ENCODE measurements at regions not wholly inside any gene's neighbourhood (a gene's known extent, or its start where the extent isn't known, plus 50 kb on each side); places are given as distances from the start of the nearest gene placed in this dataset.
"Not testable (repeated sequence)": the region's sequence is repeated elsewhere in the genome, so short reads cannot be mapped to it uniquely, and the experiment has no call there.

- TF ChIP-seq CTCF (IDR thresholded peaks at IDR 0.05; ENCODE audit: borderline replicate concordance), result no peak
- Histone ChIP-seq H3K27me3 (ENCODE audit: low read depth) (no peaks in the 10 kb centered on the region), H3K27ac (replicated peaks) (no peak overlapping the region), H3K4me3 (no peak overlapping the region), H3K36me3 (no peaks in the 10 kb centered on the region), H3K9me3 (replicated peaks) (peaks cover 11% of the 10 kb centered on the region), H3K4me1 (no peaks in the 10 kb centered on the region)
- no peak for DNase-seq
- intact Hi-C loops (cut with micrococcal nuclease), result no loop called here
These were observed 311.9 kb upstream of the ACO1 start for GRCh38 chr9:32072570-32072969.

DNA sequence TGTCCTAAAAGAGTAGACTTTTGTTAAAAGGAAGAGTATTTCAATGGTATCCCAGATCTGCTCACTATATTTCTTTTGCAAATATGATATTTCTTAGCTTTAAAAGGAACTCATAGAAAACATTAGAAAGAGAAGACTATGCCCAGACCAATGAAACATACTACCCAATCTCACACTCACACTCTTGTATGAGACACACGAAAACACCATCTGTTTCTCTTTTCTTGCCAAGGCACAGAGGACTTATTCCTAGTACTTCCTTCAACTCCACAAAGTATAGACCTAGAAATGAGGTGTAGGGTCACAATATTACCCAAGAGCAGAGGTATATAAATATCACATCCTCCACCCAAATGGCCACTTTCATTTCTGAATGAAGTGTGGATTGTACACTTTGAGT lies 292.4 kb upstream of the ACO1 start:
- Histone ChIP-seq H3K27ac (replicated peaks) (no peak overlapping the region), H3K4me3 (no peak overlapping the region), H3K27me3 (ENCODE audit: low read depth) (no peaks in the 10 kb centered on the region), H3K4me1 (no peaks in the 10 kb centered on the region), H3K9me3 (replicated peaks) (peaks cover 24% of the 10 kb centered on the region), H3K36me3 (no peaks in the 10 kb centered on the region)
- no peak for TF ChIP-seq CTCF (IDR thresholded peaks at IDR 0.05; ENCODE audit: borderline replicate concordance)
- intact Hi-C loops (cut with micrococcal nuclease), result no loop called here
- DNase-seq, result no peak

GRCh38 chr9:32117291-32117690 lies 267.2 kb upstream of the ACO1 start:
- no peaks in the 10 kb centered on the region for H3K4me1 ChIP-seq
- no peak for TF ChIP-seq CTCF (IDR thresholded peaks at IDR 0.05; ENCODE audit: borderline replicate concordance)
- no peaks in the 10 kb centered on the region for H3K27me3 ChIP-seq (ENCODE audit: low read depth)
- no peak overlapping the region for H3K27ac ChIP-seq (replicated peaks)
- peaks cover 9% of the 10 kb centered on the region for H3K9me3 ChIP-seq (replicated peaks)
- no peak overlapping the region for H3K4me3 ChIP-seq
- intact Hi-C loops (cut with micrococcal nuclease), result no loop called here
- H3K36me3 ChIP-seq, result no peaks in the 10 kb centered on the region
- DNase-seq, result no peak

DNA sequence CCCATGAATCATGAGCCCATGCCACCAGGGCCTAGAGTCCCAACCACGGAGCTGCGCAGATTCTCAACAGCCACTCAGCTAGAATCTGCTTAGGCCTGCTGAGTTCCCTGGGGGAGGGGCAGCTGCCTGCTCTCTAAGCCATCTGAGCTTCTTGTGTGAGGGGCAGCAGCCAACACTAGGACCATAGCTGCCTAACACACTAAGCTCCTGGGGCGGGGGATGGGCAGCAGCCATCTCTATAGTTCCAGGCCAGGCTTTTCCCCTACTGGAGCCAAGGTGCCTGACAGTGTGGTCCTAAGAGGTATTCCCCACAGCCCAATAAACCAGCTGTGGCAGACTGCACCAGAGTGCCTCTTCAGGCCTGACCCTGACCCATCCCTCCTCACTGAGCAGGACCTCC lies 255.9 kb upstream of the ACO1 start:
- intact Hi-C loops (cut with micrococcal nuclease), result no loop called here
- no peak overlapping the region for H3K27ac ChIP-seq (replicated peaks)
- TF ChIP-seq CTCF (IDR thresholded peaks at IDR 0.05; ENCODE audit: borderline replicate concordance), result no peak
- H3K4me1 ChIP-seq, result no peaks in the 10 kb centered on the region
- DNase-seq, result no peak
- no peaks in the 10 kb centered on the region for H3K27me3 ChIP-seq (ENCODE audit: low read depth)
- H3K4me3 ChIP-seq, result no peak overlapping the region
- H3K36me3 ChIP-seq, result no peaks in the 10 kb centered on the region
- H3K9me3 ChIP-seq (replicated peaks), result no peaks in the 10 kb centered on the region

- DNase-seq; intact Hi-C loops (cut with micrococcal nuclease): not testable (repeated sequence)
These were observed 253.7 kb upstream of the ACO1 start for GRCh38 chr9:32130709-32131108.

GRCh38 chr9:32136700-32137339 lies 247.6 kb upstream of the ACO1 start:
- Histone ChIP-seq H3K9me3 (replicated peaks) (peaks cover 10% of the 10 kb centered on the region), H3K27me3 (ENCODE audit: low read depth) (no peaks in the 10 kb centered on the region), H3K27ac (replicated peaks) (no peak overlapping the region), H3K4me1 (no peaks in the 10 kb centered on the region), H3K4me3 (no peak overlapping the region), H3K36me3 (no peaks in the 10 kb centered on the region)
- no peak for DNase-seq
- no peak for TF ChIP-seq CTCF (IDR thresholded peaks at IDR 0.05; ENCODE audit: borderline replicate concordance)
- intact Hi-C loops (cut with micrococcal nuclease), result no loop called here

More at GRCh38 chr9:32130709-32131108, 253.7 kb upstream of the ACO1 start:
- not testable (repeated sequence) for H3K27me3 ChIP-seq (ENCODE audit: low read depth); H3K27ac ChIP-seq (replicated peaks); H3K4me3 ChIP-seq; H3K4me1 ChIP-seq; H3K9me3 ChIP-seq (replicated peaks); H3K36me3 ChIP-seq

Measured in left ventricle myocardium inferior (tissue), 1 donor.